ENCODE measurements at regions not wholly inside any gene's neighbourhood (a gene's known extent, or its start where the extent isn't known, plus 50 kb on each side); places are given as distances from the start of the nearest gene placed in this dataset.
"Not testable (repeated sequence)": the region's sequence is repeated elsewhere in the genome, so short reads cannot be mapped to it uniquely, and the experiment has no call there.

GRCh38 chr15:24427055-24427400 is 248.5 kb upstream of the NPAP1 start:
- TF ChIP-seq, protein P1, sequence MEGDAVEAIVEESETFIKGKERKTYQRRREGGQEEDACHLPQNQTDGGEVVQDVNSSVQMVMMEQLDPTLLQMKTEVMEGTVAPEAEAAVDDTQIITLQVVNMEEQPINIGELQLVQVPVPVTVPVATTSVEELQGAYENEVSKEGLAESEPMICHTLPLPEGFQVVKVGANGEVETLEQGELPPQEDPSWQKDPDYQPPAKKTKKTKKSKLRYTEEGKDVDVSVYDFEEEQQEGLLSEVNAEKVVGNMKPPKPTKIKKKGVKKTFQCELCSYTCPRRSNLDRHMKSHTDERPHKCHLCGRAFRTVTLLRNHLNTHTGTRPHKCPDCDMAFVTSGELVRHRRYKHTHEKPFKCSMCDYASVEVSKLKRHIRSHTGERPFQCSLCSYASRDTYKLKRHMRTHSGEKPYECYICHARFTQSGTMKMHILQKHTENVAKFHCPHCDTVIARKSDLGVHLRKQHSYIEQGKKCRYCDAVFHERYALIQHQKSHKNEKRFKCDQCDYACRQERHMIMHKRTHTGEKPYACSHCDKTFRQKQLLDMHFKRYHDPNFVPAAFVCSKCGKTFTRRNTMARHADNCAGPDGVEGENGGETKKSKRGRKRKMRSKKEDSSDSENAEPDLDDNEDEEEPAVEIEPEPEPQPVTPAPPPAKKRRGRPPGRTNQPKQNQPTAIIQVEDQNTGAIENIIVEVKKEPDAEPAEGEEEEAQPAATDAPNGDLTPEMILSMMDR (IDR thresholded peaks at IDR 0.05; ENCODE audit: low read depth, low read length), result not testable (repeated sequence)
- not testable (repeated sequence) for TF ChIP-seq EZH2phosphoT487 (IDR thresholded peaks at IDR 0.05; ENCODE audit: low read depth)
